RWPE1 (cell line): ENCODE measurements at regions not wholly inside any gene's neighbourhood (a gene's known extent, or its start where the extent isn't known, plus 50 kb on each side); places are given as distances from the start of the nearest gene placed in this dataset.

Experiments
- CTCF ChIA-PET: fragments of 350-600 bp; sonication (Branson Sonifier 250); formaldehyde crosslinking; extraction: SDS; loops from one replicate; lab custom pipeline; 2021; lab: Yijun Ruan, JAX
- POLR2A ChIA-PET: fragments of 400-600 bp; formaldehyde crosslinking; extraction: SDS; loops from one replicate; lab custom pipeline; 2020; ENCODE audit warnings: antibody characterized with exemption; ENCODE audit not compliant: low non-redundant PET; lab: Yijun Ruan, JAX
- DNase-seq: peaks from one replicate; pipeline ENCODE4 v3.0.0; 2012; ENCODE audit warnings: low spot score
- H3K27ac ChIP-seq: fragments of 450-650 bp; 2 replicates; pipeline ENCODE4 v1.5.1; 2017
- CTCF ChIP-seq: fragments of 450-650 bp; conservative IDR thresholded peaks from 2 replicates; pipeline ENCODE4 v1.5.1; 2017; ENCODE audit warnings: low read depth, mild to moderate bottlenecking

GRCh38 chr13:99894105-99894839 lies 77.3 kb downstream of the ZIC5 start:
- DNase-seq, result no peak
- no peak for TF ChIP-seq CTCF
- no peak overlapping the region for H3K27ac ChIP-seq
- POLR2A ChIA-PET, result no interaction called here
- CTCF ChIA-PET, result no interaction called here

GRCh38 chr13:99893567-99893966 lies 78.0 kb downstream of the ZIC5 start:
- POLR2A ChIA-PET, result no interaction called here
- H3K27ac ChIP-seq, result no peak overlapping the region
- no peak for TF ChIP-seq CTCF
- CTCF ChIA-PET, result no interaction called here
- no peak for DNase-seq

GRCh38 chr13:99892866-99893504 lies 78.6 kb downstream of the ZIC5 start:
- POLR2A ChIA-PET, result no interaction called here
- no peak for DNase-seq
- CTCF ChIA-PET, result interaction anchor here (0.6 kb wide), 1 partner anchor 1397 kb away, joined by 3 read pairs; no protein-coding TSS in a partner anchor
- no peak overlapping the region for H3K27ac ChIP-seq
- no peak for TF ChIP-seq CTCF

GRCh38 chr13:99892196-99892613 lies 79.4 kb downstream of the ZIC5 start:
- POLR2A ChIA-PET, result no interaction called here
- no peak overlapping the region for H3K27ac ChIP-seq
- CTCF ChIA-PET, result no interaction called here
- DNase-seq, result no peak
- no peak for TF ChIP-seq CTCF

GRCh38 chr13:99886706-99887105 lies 84.9 kb downstream of the ZIC5 start:
- H3K27ac ChIP-seq, result no peak overlapping the region
- no peak for DNase-seq
- ChIA-PET POLR2A (no interaction called here), CTCF (no interaction called here)
- no peak for TF ChIP-seq CTCF

GRCh38 chr13:99884913-99885312 lies 86.7 kb downstream of the ZIC5 start:
- CTCF ChIA-PET, result no interaction called here
- POLR2A ChIA-PET, result no interaction called here
- no peak for TF ChIP-seq CTCF
- H3K27ac ChIP-seq, result no peak overlapping the region
- DNase-seq, result no peak
